ENCODE measurements at regions not wholly inside any gene's neighbourhood (a gene's known extent, or its start where the extent isn't known, plus 50 kb on each side); places are given as distances from the start of the nearest gene placed in this dataset.

DNA sequence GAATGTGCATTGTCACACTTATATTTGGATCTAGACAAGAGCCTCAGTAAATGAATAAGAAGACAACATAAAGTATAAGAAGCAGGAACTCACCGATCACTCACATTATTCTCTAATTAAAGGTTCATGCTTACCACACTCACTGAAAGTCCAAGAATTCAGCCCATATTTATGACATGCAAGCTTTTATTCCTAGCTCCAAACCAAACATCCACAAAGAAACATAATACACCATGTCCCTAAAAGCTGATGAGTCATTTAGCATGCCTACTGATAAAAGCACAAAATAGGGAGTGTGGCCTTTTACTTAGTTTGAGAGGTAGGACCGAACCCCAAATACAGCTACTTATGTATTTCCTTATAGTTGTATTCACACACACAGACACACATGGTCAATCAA, 1094.6 kb upstream of the CDH2 start:
- no peaks in the 10 kb centered on the region for H3K4me1 Mint-ChIP-seq
- H3K79me2 ChIP-seq (ENCODE audit: control insufficient read depth, insufficient read depth, low read length) = no peaks in the 10 kb centered on the region
- no peak overlapping the region for H3K4me3 ChIP-seq (ENCODE audit: control extremely low read depth in 1 of 5, extremely low read depth in 1 of 5, insufficient read depth in 1 of 5, low read depth in 2 of 5, low read length in 4 of 5)
- no CpG with 5 or more reads among the region's 2 CpGs for WGBS (ENCODE audit: insufficient coverage)
- H3K27ac ChIP-seq (ENCODE audit: low read length in 2 of 2) = no peak overlapping the region
- H4K20me1 ChIP-seq (ENCODE audit: control insufficient read depth, insufficient read depth, low read length, poor library complexity, severe bottlenecking) = no peaks in the 10 kb centered on the region
- no peak overlapping the region for H2AFZ ChIP-seq (ENCODE audit: insufficient read depth, low read depth, low read length, poor library complexity, severe bottlenecking)
- H3K27ac Mint-ChIP-seq = no peak overlapping the region
- DNase-seq (no peak), ATAC-seq (ENCODE audit: low read depth) (no peak)
- H3K4me2 ChIP-seq (replicated peaks; ENCODE audit: low read depth, low read length, poor library complexity, severe bottlenecking) = no peak overlapping the region
- POLR2A ChIA-PET = no interaction called here
- H3K9ac ChIP-seq (ENCODE audit: low read length) = no peak overlapping the region
- CTCF ChIA-PET = no interaction called here
- peaks cover 3% of the 10 kb centered on the region for H3K9me3 Mint-ChIP-seq (ENCODE audit: insufficient read depth)
- H3K4me3 Mint-ChIP-seq = no peak overlapping the region
- no peaks in the 10 kb centered on the region for H3K9me3 ChIP-seq (ENCODE audit: control extremely low read depth in 1 of 3, control insufficient read depth in 2 of 3, insufficient read depth in 1 of 3, low read length in 2 of 3)
- intact Hi-C loops (cut with micrococcal nuclease) = no loop called here
- H3K4me1 ChIP-seq (ENCODE audit: control insufficient read depth in 2 of 2, insufficient read depth in 2 of 2, low read length in 2 of 2) = no peaks in the 10 kb centered on the region
- no peaks in the 10 kb centered on the region for H3K27me3 ChIP-seq (replicated peaks in 1 of 4; ENCODE audit: control extremely low read depth in 1 of 4, control insufficient read depth in 3 of 4, insufficient read depth in 4 of 4, low read length in 3 of 4)
- H3K36me3 ChIP-seq (replicated peaks in 1 of 2; ENCODE audit: control extremely low read depth in 1 of 2, control insufficient read depth in 1 of 2, extremely low read depth in 1 of 2, insufficient read depth in 2 of 2, low read length in 1 of 2) = no peaks in the 10 kb centered on the region
- TF ChIP-seq, protein P1, sequence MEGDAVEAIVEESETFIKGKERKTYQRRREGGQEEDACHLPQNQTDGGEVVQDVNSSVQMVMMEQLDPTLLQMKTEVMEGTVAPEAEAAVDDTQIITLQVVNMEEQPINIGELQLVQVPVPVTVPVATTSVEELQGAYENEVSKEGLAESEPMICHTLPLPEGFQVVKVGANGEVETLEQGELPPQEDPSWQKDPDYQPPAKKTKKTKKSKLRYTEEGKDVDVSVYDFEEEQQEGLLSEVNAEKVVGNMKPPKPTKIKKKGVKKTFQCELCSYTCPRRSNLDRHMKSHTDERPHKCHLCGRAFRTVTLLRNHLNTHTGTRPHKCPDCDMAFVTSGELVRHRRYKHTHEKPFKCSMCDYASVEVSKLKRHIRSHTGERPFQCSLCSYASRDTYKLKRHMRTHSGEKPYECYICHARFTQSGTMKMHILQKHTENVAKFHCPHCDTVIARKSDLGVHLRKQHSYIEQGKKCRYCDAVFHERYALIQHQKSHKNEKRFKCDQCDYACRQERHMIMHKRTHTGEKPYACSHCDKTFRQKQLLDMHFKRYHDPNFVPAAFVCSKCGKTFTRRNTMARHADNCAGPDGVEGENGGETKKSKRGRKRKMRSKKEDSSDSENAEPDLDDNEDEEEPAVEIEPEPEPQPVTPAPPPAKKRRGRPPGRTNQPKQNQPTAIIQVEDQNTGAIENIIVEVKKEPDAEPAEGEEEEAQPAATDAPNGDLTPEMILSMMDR (IDR thresholded peaks at IDR 0.05) = no peak
- no peaks in the 10 kb centered on the region for H3K27me3 Mint-ChIP-seq

DNA sequence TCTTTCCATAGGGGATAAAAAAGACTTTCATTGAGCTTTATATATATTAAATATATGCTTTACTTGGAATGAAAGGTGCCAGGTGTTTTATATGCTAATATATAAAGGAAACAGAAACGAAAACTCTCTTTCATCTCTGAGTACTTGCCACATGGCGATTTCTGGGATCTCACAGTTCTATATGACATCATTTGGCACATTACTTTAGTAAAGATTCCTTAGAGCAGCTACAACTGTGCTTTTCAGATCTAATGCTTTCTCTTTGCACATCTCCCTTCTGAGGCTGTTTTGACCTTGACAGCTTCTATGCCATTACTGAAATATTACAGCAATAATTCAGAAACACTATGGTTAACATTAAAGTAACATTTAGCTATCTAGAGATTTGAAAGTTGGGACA, 1082.9 kb upstream of the CDH2 start:
- 88% methylated on average over 1 of the region's 2 CpGs for WGBS (ENCODE audit: insufficient coverage)

More for the DNA sequence above, 1082.9 kb upstream of the CDH2 start:
- no peaks in the 10 kb centered on the region for H3K36me3 ChIP-seq (replicated peaks in 1 of 2; ENCODE audit: control extremely low read depth in 1 of 2, control insufficient read depth in 1 of 2, extremely low read depth in 1 of 2, insufficient read depth in 2 of 2, low read length in 1 of 2)
- no peak for ATAC-seq (ENCODE audit: low read depth)
- H2AFZ ChIP-seq (ENCODE audit: insufficient read depth, low read depth, low read length, poor library complexity, severe bottlenecking) = no peak overlapping the region
- peaks cover 0 to 3% (median 1%) of the 10 kb centered on the region in 3 donors for H3K9me3 ChIP-seq (ENCODE audit: control extremely low read depth in 1 of 3, control insufficient read depth in 2 of 3, insufficient read depth in 1 of 3, low read length in 2 of 3)
- no peak overlapping the region for H3K27ac Mint-ChIP-seq
- no peak overlapping the region for H3K4me2 ChIP-seq (replicated peaks; ENCODE audit: low read depth, low read length, poor library complexity, severe bottlenecking)
- no peaks in the 10 kb centered on the region for H3K79me2 ChIP-seq (ENCODE audit: control insufficient read depth, insufficient read depth, low read length)
- H3K4me1 Mint-ChIP-seq = no peaks in the 10 kb centered on the region
- H4K20me1 ChIP-seq (ENCODE audit: control insufficient read depth, insufficient read depth, low read length, poor library complexity, severe bottlenecking) = no peaks in the 10 kb centered on the region
- TF ChIP-seq, protein P1 (IDR thresholded peaks at IDR 0.05) = no peak
- no peak for TF ChIP-seq EZH2 (IDR thresholded peaks at IDR 0.05; ENCODE audit: borderline replicate concordance, insufficient read depth, low read depth, low read length, poor library complexity, severe bottlenecking)
- no peak for DNase-seq
- no peaks in the 10 kb centered on the region for H3K27me3 ChIP-seq (replicated peaks in 1 of 4; ENCODE audit: control extremely low read depth in 1 of 4, control insufficient read depth in 3 of 4, insufficient read depth in 4 of 4, low read length in 3 of 4)
- no peak overlapping the region for H3K27ac ChIP-seq (ENCODE audit: low read length in 2 of 2)
- no peak overlapping the region for H3K9ac ChIP-seq (ENCODE audit: low read length)
- ChIA-PET POLR2A (no interaction called here), CTCF (no interaction called here)
- intact Hi-C loops (cut with micrococcal nuclease) = loop anchor here (10.0 kb wide), 1 partner anchor 45 kb away; no protein-coding TSS in a partner anchor
- no peaks in the 10 kb centered on the region for H3K4me1 ChIP-seq (ENCODE audit: control insufficient read depth in 2 of 2, insufficient read depth in 2 of 2, low read length in 2 of 2)
- no peaks in the 10 kb centered on the region for H3K27me3 Mint-ChIP-seq
- no peak overlapping the region for H3K4me3 Mint-ChIP-seq
- no peak overlapping the region for H3K4me3 ChIP-seq (ENCODE audit: control extremely low read depth in 1 of 5, extremely low read depth in 1 of 5, insufficient read depth in 1 of 5, low read depth in 2 of 5, low read length in 4 of 5)
- H3K9me3 Mint-ChIP-seq (ENCODE audit: insufficient read depth) = peaks cover 7% of the 10 kb centered on the region

Measured in B cell (primary cell).